ENCODE measurements at regions not wholly inside any gene's neighbourhood (a gene's known extent, or its start where the extent isn't known, plus 50 kb on each side); places are given as distances from the start of the nearest gene placed in this dataset.

DNA sequence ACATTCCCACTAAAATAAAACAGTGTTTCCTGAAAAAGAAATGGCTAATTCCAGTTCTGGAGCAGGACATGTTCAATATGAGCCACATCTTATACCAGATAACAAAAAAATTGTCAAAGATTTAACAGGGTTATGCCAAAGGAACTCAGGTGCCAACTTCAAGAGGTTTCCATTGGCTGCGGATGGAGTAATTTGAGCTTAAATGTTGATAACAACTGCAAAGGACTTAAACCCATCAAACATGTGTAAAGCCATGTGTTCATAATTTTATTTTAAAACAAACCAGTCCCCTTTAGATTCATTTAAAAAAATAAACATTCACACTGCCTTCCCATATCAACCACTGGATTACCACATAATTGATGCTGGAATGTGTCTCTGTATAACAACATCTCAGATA, 156.4 kb upstream of the PCDH18 start:
- no peak overlapping the region for H3K9ac ChIP-seq (ENCODE audit: control insufficient read depth, insufficient read depth, low read length)
- no TSS peak for BruUV-seq (replicated peaks)
- no peak for ATAC-seq
- no peak overlapping the region for H2AFZ ChIP-seq (ENCODE audit: control insufficient read depth, low read depth, low read length)
- H3K9me3 ChIP-seq (replicated peaks; ENCODE audit: control insufficient read depth, insufficient read depth, low read length), result no peaks in the 10 kb centered on the region
- 96% methylated on average over 1 of the region's 1 CpG for WGBS (ENCODE audit: insufficient coverage, insufficient replicate concordance, low lambda C conversion rate, missing lambda C conversion rate)
- TF ChIP-seq, protein P1, sequence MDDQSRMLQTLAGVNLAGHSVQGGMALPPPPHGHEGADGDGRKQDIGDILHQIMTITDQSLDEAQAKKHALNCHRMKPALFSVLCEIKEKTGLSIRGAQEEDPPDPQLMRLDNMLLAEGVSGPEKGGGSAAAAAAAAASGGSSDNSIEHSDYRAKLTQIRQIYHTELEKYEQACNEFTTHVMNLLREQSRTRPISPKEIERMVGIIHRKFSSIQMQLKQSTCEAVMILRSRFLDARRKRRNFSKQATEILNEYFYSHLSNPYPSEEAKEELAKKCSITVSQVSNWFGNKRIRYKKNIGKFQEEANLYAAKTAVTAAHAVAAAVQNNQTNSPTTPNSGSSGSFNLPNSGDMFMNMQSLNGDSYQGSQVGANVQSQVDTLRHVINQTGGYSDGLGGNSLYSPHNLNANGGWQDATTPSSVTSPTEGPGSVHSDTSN (IDR thresholded peaks at IDR 0.05; ENCODE audit: insufficient replicate concordance, low read depth, low read length), result no peak
- no peak for TF ChIP-seq NFXL1 (IDR thresholded peaks at IDR 0.05; ENCODE audit: borderline replicate concordance)
- TF ChIP-seq, protein P2, sequence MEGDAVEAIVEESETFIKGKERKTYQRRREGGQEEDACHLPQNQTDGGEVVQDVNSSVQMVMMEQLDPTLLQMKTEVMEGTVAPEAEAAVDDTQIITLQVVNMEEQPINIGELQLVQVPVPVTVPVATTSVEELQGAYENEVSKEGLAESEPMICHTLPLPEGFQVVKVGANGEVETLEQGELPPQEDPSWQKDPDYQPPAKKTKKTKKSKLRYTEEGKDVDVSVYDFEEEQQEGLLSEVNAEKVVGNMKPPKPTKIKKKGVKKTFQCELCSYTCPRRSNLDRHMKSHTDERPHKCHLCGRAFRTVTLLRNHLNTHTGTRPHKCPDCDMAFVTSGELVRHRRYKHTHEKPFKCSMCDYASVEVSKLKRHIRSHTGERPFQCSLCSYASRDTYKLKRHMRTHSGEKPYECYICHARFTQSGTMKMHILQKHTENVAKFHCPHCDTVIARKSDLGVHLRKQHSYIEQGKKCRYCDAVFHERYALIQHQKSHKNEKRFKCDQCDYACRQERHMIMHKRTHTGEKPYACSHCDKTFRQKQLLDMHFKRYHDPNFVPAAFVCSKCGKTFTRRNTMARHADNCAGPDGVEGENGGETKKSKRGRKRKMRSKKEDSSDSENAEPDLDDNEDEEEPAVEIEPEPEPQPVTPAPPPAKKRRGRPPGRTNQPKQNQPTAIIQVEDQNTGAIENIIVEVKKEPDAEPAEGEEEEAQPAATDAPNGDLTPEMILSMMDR (IDR thresholded peaks at IDR 0.05 in 2 of 3, conservative IDR thresholded peaks at IDR 0.05 in 1 of 3; ENCODE audit: control insufficient read depth in 2 of 3, extremely low read depth in 1 of 3, insufficient read depth in 1 of 3, low read depth in 3 of 3, low read length in 3 of 3), result no peak
- TF ChIP-seq, protein P3, sequence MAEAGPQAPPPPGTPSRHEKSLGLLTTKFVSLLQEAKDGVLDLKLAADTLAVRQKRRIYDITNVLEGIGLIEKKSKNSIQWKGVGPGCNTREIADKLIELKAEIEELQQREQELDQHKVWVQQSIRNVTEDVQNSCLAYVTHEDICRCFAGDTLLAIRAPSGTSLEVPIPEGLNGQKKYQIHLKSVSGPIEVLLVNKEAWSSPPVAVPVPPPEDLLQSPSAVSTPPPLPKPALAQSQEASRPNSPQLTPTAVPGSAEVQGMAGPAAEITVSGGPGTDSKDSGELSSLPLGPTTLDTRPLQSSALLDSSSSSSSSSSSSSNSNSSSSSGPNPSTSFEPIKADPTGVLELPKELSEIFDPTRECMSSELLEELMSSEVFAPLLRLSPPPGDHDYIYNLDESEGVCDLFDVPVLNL (IDR thresholded peaks at IDR 0.05; ENCODE audit: low read depth, low read length), result no peak
- no peak for TF ChIP-seq SMARCA5 (IDR thresholded peaks at IDR 0.05)
- TF ChIP-seq DPF2 (IDR thresholded peaks at IDR 0.05), result no peak
- TF ChIP-seq SREBF1 (IDR thresholded peaks at IDR 0.05; ENCODE audit: low read length), result no peak
- TF ChIP-seq STAT3 (IDR thresholded peaks at IDR 0.05; ENCODE audit: low read depth, low read length), result no peak
- H3K27ac ChIP-seq (ENCODE audit: control insufficient read depth, insufficient read depth), result no peak overlapping the region
- H3K4me2 ChIP-seq (ENCODE audit: control insufficient read depth, insufficient read depth), result no peak overlapping the region
- H3K79me2 ChIP-seq (ENCODE audit: control insufficient read depth, insufficient read depth, low read length), result no peaks in the 10 kb centered on the region
- DNase-seq (ENCODE audit: low read depth, low spot score), result no peak
- intact Hi-C loops (cut with micrococcal nuclease; ENCODE audit: unreplicated experiment), result no loop called here
- ChIA-PET SMC1A (ENCODE audit: uncharacterized antibody, unreplicated experiment) (no interaction called here), CTCF (no interaction called here), RAD21 (ENCODE audit: unreplicated experiment) (no interaction called here), POLR2A (no interaction called here)
- H3K4me3 ChIP-seq, result no peak overlapping the region
- H3K27me3 ChIP-seq (replicated peaks in 1 of 2; ENCODE audit: control insufficient read depth in 2 of 2, insufficient read depth in 2 of 2, low read length in 1 of 2), result no peaks in the 10 kb centered on the region
- in situ Hi-C loops (cut with MboI), result no loop called here
- no peaks in the 10 kb centered on the region for H4K20me1 ChIP-seq (ENCODE audit: control insufficient read depth, insufficient read depth)
- no peaks in the 10 kb centered on the region for H3K4me1 ChIP-seq (ENCODE audit: control insufficient read depth, insufficient read depth, low read length)
- no peaks in the 10 kb centered on the region for H3K36me3 ChIP-seq (ENCODE audit: control insufficient read depth in 2 of 2, insufficient read depth in 2 of 2, low read length in 1 of 2)
- no peak for FAIRE-seq

Measured in GM12878 (cell line).